Amniotic stem cell (primary cell): ENCODE measurements at regions not wholly inside any gene's neighbourhood (a gene's known extent, or its start where the extent isn't known, plus 50 kb on each side); places are given as distances from the start of the nearest gene placed in this dataset.

ENCODE experiments used
- DNase-seq: peaks from one replicate; lab custom pipeline; 2025; lab: John Stamatoyannopoulos, UW

GRCh38 chr2:207236156-207236935 lies 70.6 kb upstream of the KLF7 start:
- DNase-seq: no peak

- peak; percentile 87 for DNase-seq
Observed at GRCh38 chr2:207238831-207239701, 73.3 kb upstream of the KLF7 start.

GRCh38 chr2:207239754-207240494 lies 74.2 kb upstream of the KLF7 start:
- no peak for DNase-seq

GRCh38 chr2:207240649-207241048 lies 74.9 kb upstream of the KLF7 start:
- DNase-seq: no peak

- DNase-seq: no peak
Observed at GRCh38 chr2:207241198-207241597, 75.5 kb upstream of the KLF7 start.

- no peak for DNase-seq
Observed at GRCh38 chr2:207243601-207244000, 77.9 kb upstream of the KLF7 start.

GRCh38 chr2:207244971-207245925 lies 79.5 kb upstream of the KLF7 start:
- DNase-seq: no peak

GRCh38 chr2:207248702-207249377 lies 83.1 kb upstream of the KLF7 start:
- no peak for DNase-seq

GRCh38 chr2:207251022-207251421 lies 85.3 kb upstream of the KLF7 start:
- DNase-seq: no peak

- DNase-seq: no peak
Observed at GRCh38 chr2:207251573-207252192, 85.9 kb upstream of the KLF7 start.

GRCh38 chr2:207252416-207252815 lies 86.7 kb upstream of the KLF7 start:
- DNase-seq: no peak

- no peak for DNase-seq
Observed at GRCh38 chr2:207252979-207253645, 87.4 kb upstream of the KLF7 start.

- peak; percentile 82 for DNase-seq
Observed at GRCh38 chr2:207253666-207254345, 88.1 kb upstream of the KLF7 start.

GRCh38 chr2:207254591-207255464 lies 89.1 kb upstream of the KLF7 start:
- no peak for DNase-seq

- DNase-seq: no peak
Observed at GRCh38 chr2:207255565-207256470, 90.1 kb upstream of the KLF7 start.

- no peak for DNase-seq
Observed at GRCh38 chr2:207256476-207257207, 90.9 kb upstream of the KLF7 start.
